Esophagus muscularis mucosa (tissue), 3 donors: ENCODE measurements at regions not wholly inside any gene's neighbourhood (a gene's known extent, or its start where the extent isn't known, plus 50 kb on each side); places are given as distances from the start of the nearest gene placed in this dataset.

Source experiments
- CTCF ChIP-seq, 3 experiments: fragments of 200-600 bp in 2 of 3; fragments of 450-650 bp in 1 of 3; sonication (generic) in 2 of 3; IDR thresholded peaks; one replicate each; pipeline ENCODE4 v1.5.1; 2017 to 2019; ENCODE audit warnings: antibody characterized with exemption in 3 of 3, mild to moderate bottlenecking in 2 of 3, moderate library complexity in 1 of 3
- POLR2A ChIP-seq: fragments of 450-650 bp; IDR thresholded peaks from one replicate; pipeline ENCODE4 v1.6.1; 2017; ENCODE audit warnings: antibody characterized with exemption, moderate library complexity, mild to moderate bottlenecking, low read depth
- POLR2AphosphoS5 ChIP-seq, 2 donors: sonication (generic); formaldehyde crosslinking; IDR thresholded peaks; one replicate each; pipeline ENCODE4 v1.6.1; 2017; ENCODE audit warnings: antibody characterized with exemption in 2 of 2

GRCh38 chr11:29957431-29957830, 59.4 kb downstream of the KCNA4 start:
- TF ChIP-seq POLR2A (no peak), CTCF (IDR thresholded peaks at IDR 0.05) (no peak), POLR2AphosphoS5 (IDR thresholded peaks at IDR 0.05) (no peak)
